Amniotic stem cell (primary cell): ENCODE measurements at regions not wholly inside any gene's neighbourhood (a gene's known extent, or its start where the extent isn't known, plus 50 kb on each side); places are given as distances from the start of the nearest gene placed in this dataset.
A peak's percentile ranks its signal among the peaks of the same experiment; 100 is the strongest.
"Not testable (repeated sequence)": the region's sequence is repeated elsewhere in the genome, so short reads cannot be mapped to it uniquely, and the experiment has no call there.

Source experiments
- DNase-seq: peaks from one replicate; lab custom pipeline; 2025; lab: John Stamatoyannopoulos, UW

DNA sequence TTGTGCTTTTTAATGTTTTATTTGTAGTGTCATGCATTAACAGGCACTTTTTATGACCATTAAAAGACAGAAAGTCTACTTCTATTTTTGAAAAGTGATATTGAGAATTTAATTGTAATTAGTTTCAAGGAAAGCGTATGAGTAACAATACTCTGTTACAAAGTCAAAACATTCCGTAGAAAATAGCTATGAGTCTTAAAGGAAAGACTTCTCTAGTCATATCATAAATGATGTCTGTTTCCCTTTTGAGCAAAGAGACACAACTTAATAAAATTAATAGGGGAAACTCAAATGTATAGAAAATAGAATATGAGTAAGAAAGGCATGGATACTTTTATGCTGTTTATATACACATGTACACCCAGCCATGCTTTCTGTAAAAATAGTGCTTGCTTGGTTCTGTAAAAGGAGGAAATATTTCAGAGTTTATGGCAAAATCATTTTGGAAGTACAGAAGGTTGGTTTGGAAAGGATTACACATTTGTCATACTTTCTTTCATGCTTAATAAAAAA is 107.8 kb upstream of the AHI1 start:
- DNase-seq: no peak

DNA sequence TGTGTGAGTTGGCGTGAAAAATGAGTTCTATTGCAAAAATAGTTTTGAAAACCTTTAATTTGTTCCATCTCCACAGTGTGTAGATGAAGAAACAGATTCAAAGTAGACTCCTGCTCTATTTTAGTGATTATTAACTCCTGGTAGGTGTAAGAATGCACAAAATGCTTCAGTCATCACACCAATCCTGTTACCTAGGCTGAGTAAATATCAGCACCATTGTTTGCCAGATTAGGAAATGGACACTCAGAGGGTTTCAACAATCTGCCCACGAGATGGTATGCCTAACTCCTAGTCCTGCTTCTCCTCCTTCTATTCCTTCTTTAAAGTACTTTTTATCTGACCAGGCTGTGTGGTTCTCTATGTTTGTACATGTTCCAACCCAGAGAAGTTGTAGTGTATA is 108.9 kb upstream of the AHI1 start:
- DNase-seq: no peak

DNA sequence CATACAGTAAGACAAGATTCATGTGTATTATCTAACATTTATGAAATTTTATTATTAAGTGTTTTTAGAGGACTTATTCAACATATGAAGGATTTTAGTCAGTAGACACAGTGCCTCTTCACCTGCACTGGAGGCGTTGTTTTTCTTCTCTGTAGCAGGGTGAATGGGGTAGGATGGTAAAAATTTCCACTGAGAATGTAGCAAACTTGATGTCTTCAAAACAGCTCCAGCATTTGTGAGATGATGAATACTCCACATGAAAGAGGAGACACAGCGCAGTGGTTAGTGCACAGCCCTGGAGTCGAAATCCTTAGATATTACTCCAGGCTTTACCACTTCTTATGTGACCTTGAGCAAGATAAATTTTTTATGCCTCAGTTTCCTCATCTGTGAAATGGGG is 110.5 kb upstream of the AHI1 start:
- DNase-seq: no peak

DNA sequence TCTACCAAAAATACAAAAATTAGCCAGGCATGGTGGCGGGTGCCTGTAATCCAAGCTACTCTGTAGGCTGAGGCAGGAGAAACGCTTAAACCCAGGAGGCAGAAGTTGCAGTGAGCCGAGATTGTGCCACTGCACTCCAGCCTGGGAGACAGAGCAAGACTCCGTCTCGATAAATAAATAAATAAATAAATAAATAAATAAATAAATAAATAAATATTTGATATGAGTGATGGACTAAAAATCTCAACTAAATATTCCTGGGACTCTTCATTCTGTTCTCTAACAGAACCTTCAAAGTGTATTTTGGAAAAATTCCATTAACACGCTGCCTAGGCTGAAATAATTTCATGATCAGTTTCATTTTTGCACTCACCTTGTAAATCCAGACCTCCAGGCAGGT is 112.7 kb upstream of the AHI1 start:
- not testable (repeated sequence) for DNase-seq

DNA sequence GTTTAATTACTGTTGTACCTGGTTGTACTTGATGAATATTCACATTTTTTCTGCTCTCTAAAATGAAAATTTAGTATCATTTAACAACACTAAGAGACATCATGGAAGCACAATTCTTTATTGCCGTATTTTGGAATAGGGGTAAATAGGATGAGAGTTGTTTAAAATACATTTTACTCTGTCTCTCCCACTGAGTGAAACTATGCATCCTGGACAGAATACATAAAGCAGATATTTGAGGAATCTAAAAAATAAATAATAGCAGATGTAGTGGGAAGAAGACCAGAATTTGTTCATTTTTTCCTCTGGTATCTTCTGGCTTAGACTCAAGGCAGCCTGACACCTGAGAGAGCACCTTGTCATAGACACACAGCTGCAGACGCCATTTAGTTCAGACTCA is 119.1 kb upstream of the AHI1 start:
- DNase-seq: no peak

DNA sequence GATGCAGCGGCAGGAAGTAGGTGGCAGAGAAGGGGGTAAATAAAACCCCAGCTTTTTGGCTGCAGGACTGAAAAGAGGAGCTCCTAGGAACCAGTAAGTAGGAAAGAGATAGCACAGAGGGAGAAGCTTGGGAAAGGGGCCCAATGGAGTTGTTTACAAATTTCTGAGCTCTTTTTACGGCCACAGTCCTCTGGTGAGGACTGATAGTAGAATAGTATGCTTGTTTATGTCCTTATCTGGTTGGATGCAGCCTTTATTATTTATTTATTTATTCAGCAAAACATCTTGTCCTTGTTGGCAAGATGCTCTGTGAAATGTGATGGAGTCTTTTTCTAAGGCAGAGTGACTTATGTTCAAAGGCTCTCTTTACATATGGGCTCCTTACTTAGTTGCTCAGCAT is 119.7 kb upstream of the AHI1 start:
- DNase-seq: no peak

DNA sequence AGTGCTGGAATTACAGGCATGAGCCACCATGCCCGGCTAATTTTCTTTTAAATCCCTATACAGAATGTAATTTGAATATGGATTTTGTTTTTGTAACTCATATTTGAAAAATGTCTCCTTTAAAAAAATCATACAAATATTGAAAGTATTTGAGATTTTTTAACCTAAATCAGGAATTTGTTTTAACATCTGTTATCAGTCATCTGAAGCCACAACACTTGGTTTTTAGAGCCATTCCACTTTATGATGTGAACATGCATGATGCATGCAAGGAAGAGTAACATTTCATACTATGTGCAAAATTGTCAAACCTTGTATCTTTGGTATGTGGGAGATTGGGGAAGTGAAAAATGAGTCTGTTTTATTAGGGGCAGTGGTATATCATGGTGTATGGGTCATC is 124.5 kb upstream of the AHI1 start:
- no peak for DNase-seq

DNA sequence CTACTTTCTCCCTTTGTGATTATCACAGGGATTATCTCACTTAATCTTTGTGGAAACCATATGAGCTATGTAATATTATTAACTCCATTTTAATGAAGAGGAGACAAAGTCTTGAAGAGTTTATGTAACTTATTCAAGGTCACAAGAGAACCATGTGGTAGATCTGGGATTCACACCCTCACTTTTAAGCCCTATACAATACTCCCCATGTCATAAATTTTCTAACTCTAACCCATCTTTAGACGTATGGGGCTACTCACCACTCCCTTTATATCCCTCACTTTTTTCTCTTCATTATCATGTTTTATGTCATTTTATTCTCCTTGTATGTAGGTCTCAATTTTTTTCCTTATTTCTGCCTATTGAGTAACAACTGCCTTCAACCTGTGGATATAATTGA is 126.4 kb upstream of the AHI1 start:
- DNase-seq: no peak

DNA sequence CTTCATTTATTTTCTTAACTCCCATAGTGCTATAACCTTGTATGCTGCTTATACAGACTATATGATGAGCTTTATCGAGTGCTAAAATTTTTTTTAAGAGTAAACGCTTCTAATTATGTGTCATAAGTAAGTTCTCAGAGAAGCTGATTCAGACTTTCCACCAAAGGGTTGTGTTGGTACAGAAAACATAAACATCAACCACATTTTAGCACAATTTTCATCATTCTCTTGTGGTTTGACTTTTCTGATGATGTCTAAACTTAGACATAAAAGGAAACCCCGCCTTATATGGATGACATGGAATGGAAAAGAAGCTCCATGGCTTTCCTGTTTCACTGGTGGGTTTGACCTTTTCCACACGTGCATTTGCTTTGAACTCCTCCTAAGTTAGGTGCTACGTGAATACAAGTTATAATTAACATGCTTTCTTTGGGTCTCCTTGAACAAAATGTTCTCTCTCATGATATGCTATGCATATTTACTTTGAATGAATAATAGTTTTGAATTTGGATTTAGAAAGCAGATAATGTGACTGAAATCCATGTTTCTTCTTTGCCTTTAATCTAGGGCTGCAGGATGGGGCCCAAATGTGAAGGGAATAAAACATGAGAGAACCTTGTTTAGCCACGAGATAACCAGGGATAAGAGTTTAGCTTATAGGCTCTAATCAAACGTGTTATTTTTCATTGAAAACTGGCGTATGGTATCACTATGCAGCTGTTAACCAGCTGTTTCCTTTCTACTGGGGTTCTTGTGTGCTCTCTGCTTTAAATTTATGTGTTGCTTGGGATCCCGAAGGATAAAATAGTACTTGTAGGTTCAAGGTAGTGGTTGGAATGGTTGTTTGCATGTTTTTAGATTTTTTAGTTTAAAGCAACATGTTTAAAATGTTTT is 127.1 kb upstream of the AHI1 start:
- peak; percentile 1 for DNase-seq

DNA sequence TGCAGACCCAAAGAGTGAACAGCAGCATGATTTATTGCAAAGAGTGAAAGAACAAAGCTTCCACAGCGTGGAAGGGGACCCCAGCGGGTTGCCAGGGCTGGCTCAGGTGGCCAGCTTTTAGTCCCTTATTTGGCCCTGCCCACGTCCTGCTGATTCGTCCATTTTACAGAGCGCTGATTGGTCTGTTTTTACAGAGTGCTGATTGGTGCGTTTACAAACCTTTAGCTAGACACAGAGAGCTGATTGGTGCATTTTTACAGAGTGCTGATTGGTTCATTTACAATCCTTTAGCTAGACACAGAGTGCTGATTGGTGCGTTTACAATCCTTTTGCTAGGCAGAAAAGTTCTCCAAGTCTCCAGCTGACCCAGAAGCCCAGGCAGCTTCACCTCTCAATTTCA is 128.5 kb upstream of the AHI1 start:
- not testable (repeated sequence) for DNase-seq

DNA sequence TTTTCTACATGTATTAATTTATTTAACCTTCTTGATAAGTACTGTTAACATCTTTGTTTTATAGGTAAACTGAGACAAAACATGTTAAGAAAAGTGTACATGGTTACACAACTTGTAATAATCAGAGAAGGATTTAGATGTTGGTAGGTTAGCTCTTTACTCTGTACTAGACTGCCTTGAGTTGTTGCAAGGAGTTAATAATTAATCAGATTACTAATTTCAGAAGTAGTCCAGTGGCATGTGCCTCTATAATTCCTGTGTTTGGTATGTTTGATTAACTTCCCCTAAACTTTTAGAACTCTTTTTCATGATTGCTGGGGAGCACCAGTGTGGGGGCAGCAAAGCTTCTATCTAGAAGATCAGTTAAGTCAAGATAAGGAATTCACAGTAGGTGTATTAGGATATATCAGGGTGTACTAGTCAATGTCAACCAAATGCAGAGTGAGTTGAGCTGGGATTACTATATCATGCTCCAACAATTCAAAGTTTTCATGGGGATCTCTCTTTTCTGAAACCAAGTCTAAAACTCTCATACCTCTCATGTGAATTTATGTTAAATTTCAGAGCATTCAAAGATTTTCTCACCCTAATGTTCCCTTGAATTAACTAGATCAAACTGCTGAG is 129.7 kb upstream of the AHI1 start:
- no peak for DNase-seq

DNA sequence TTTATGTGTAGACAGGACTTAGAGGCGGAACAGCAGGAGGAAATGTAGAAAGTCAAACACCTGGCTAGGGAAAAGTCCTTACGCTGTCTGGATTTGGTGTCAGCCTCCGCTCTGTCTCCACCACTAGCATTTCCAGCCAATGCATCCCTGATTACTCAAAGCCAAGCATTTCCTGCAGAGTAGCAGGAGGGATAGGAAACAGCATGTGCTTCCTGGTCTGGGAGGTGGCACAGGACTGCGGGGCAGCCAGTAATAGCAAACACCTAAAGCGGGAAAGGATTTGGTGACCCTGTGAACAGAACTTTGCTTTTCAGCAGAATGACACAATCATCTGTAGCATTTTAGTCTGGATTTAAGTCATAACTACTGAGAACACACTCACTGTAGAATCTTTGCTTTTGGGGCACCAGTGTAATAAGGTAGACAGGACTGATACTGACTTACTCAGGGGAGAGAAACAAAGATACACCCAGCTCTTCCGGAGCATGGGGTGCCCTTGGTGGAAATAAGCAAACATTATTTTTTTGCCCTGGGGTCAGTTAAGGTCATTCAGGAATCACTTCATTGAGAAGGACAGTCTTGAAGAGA is 133.3 kb upstream of the AHI1 start:
- no peak for DNase-seq

DNA sequence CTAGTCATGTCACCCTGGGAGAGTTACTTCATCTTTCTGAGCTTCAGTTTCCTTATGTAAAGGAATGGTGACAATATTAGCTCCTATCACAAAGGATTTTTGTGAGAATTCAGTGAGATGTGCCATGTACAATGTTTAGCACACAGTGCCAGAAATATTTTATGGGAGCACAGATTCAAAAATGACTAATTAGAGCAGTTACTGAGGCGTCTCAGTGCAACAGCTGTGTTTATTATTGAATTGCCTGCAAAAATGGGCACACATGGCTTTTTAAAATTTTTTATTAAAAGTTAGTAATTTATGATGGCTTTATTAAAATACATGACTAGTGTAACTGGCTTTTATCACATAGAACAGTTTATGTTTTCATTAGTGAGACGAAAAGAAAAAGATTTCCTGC is 134.3 kb upstream of the AHI1 start:
- no peak for DNase-seq

DNA sequence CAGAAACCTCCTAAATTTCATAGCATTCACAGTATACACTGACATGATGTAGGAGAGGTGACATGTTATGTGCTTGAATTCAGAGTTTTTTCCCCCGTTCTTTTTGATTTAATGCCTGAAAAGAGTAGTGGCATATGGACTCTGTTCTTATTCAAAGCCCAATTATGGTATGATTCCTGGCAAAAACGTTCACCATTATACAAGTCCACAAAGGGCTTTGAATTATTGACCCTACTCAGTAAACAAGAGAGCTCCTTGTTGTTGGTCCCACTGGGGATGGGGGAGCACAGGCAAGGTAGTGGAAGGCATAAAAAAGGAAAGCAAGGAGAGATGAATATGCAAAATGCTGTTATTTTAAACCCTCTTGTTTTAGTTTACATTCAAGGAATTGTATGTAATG is 136.0 kb upstream of the AHI1 start:
- no peak for DNase-seq

DNA sequence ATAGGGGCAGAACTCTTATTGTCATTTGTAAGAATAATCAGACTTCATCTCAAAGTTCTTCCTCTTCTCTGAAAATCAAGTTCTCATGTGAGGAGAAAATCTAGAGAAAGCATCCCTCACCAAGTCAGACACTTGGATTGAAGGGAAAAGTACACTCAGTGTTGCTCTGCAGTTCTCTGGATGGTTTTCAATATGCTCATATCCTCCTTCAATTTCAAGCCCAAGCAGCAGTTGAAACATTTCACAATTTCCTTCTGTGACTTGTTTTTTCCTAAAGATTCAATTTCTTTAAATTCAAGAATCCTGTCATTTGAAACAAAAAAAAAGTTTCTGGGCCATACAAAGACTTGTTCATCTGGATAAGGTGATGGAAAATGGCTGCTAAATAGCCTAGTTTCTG is 140.2 kb upstream of the AHI1 start:
- DNase-seq: no peak

DNA sequence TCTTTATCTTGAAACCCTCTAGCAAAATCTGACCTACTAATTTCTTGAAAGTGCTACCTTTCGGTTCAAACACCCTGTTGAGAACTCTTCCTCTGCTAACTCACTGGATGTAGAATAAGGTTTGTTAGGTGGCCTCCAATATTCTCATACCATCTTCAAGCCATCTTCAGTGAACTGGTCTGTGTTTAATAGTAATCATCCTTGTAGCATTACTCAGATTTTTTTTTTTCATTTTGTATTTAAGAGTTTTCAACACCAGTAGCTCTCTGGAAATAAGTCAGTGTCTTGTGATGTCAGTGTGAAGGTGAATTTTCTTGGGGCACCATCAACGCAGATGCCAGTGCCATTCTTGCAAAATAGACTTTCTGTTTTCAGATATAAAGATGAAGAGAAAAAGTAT is 140.6 kb upstream of the AHI1 start:
- no peak for DNase-seq

DNA sequence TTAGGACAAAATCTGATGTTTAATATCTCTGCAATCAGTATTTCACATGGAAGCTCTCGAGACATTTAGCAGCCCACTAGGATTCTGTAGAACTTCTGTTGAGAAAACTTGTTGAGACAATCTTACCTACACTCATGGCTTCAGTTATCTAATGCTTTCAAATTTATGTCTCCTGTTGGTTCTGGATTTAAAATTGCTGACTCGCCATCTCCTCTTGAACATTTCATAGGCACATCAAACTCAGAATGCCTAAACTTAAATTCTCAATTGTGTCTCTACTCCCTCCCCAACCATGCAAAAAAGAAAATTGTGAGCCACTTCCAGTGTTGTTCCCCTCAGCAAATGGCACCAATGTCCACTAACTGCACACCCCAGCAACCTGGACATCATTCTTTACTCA is 142.5 kb upstream of the AHI1 start:
- DNase-seq: no peak

DNA sequence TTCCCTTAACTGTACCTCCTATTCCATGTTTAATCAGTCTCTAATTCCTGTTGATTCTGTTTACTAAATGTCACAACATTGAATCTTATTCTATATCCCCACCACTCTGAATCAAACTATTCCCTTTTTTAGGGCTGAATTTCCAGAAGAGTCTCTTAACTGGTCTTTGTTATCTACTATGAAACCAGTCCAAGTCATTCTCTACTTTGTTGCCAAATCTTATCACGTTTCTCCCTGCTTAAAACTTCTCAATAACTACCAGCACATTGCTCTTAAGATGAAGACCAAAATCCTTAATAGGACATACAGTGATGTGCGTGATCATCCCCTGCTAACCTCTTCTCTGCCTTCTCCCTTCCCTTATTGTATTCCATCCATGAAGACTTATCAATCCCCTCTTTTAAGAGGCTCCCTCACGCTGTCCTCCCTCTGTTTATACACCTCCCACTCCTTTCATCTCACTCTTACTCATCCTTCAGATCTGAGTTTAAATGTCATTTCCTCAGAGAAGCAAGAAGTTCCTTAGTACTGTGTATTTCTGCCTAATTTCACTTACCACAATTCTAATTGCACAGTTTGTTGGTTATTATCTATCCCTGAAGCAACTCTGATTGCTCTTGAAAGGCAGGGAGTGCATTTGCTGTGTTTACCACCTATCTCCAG is 143.0 kb upstream of the AHI1 start:
- DNase-seq: no peak

DNA sequence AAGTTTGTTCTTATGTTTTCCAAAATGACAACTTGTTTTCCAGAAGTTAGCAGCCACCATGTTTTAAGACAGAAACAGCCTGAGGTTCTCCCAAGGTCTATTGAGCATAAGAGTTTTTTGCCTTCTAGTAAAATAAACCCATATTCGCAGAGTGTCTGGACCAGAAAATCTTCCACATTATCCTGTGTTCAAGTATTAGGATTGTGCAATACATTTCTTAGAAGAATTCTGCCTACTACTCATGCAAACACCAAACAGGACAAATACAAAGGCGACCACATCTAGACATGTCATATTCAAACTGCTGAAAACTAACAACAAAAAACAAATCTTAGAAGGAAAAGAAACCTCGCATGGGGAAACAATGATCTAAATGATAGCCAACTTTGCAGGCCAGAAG is 145.4 kb upstream of the AHI1 start:
- DNase-seq: no peak

DNA sequence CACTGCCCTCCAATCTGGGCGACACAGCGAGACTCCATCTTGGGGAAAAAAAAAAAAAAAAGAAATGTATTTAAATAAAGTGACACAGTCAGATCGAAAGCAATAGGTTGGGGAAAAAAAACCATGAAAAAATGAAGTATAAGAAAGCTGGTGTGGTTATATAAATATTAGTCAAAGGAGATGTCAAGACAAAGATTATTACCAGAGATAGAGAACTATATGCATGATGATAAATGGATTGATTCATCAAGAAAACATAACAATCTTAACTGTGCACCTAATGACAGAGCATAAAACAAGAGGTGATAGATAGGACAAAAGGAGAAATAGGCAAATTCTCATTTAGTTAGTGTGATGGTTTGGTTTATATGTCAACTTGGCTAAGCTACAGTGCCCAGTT is 146.9 kb upstream of the AHI1 start:
- no peak for DNase-seq

DNA sequence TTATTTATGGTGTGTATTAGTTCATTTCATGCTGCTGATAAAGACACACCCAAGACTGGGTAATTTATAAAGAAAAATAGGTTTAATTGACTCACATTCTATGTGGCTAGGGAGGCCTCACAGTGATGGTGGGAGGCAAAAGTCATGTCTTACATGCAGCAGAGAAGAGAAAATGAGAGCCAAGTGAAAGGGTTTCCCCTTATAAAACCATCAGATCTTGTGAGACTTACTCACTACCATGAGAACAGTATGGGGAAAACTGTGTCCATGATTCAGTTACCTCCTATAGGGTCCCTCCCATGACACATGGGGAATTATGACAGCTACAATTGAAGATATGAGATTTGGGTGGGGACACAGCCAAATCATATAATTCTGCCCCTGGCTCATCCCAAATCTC is 150.0 kb upstream of the AHI1 start:
- DNase-seq: no peak

DNA sequence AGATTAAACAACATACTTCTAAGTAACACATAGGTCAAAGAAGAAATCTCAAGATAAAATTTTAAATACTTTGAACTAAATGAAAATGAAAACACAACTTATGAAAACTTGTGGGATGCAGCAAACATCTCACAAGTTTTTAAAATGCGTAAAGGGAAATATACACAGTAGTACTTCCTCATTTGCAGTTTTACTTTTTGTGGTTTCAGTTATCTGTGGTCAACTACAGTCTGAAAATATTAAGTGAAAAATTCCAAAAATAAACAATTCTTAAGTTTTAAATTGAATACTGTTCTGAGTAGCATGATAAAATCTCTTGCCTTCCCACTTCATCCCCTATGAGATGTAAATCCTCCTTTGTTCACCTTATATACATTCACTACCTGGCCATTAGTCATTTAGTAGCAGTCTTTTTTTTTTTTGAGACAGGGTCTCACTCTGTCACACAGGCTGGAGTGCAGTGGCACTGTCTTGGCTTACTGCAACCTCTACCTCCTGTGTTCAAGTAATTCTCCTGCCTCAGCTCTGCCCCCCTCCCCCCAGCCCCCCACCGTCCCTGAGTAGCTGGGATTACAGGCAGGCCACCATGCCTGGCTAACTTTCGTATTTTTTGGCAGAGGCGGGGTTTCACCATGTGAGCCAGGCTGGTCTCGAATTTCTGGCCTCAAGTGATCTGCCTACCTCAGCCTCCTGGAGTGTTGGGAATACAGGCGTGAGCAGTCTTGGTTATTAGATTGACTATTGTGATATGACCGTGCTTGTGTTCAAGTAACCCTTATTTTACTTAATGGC is 154.6 kb upstream of the AHI1 start:
- no peak for DNase-seq
